ENCODE measurements at regions not wholly inside any gene's neighbourhood (a gene's known extent, or its start where the extent isn't known, plus 50 kb on each side); places are given as distances from the start of the nearest gene placed in this dataset.

DNA sequence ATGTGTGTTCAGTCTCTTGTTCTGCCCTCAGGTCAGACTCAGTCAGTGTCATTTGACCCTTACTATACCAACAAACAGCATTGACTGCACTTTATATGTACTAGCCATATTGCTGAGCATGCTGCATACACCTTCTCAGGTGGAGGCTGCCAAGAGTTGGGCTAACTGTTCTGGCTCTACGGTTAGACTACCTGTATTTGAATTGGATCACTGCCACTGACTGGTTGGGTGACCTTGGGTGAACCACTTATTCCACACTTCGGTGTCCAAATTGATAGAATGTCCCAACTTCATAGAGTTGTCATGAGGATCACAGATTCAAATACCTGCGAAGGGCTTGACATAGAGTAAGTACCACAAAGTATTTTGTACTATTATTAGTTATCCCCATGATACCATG is 91.2 kb upstream of the GPR50 start:
- Histone ChIP-seq H3K9me3 (no peaks in the 10 kb centered on the region), H3K4me2 (no peak overlapping the region), H3K4me3 (no peak overlapping the region), H3K27ac (no peak overlapping the region), H3K4me1 (0 out of 3 replicates have a peak, but pooled peaks cover 4% of the 10 kb centered on the region)
- FAIRE-seq (peak; percentile 39), ATAC-seq (no peak), DNase-seq (ENCODE audit: low read depth in 1 of 2, low spot score in 1 of 2) (no peak)
- ChIA-PET CTCF (interaction anchor here (1.4 to 7.3 kb wide), 2 partner anchors 13 to 314 kb away, joined by 4 to 223 read pairs; no protein-coding TSS in a partner anchor), POLR2A (no interaction called here)
- 39% methylated on average over 3 of the region's 3 CpGs for WGBS (ENCODE audit: missing lambda C conversion rate)
- TF ChIP-seq REST (IDR thresholded peaks at IDR 0.05) = no peak
- no peak for TF ChIP-seq NFE2L2 (conservative IDR thresholded peaks at IDR 0.05; ENCODE audit: low read length)
- no peak for TF ChIP-seq MAFK (IDR thresholded peaks at IDR 0.05; ENCODE audit: partially characterized antibody)
- TF ChIP-seq HOXB5 (CRISPR knock-in tag; IDR thresholded peaks at IDR 0.05) = no peak
- no peak for TF ChIP-seq RARB (CRISPR knock-in tag; IDR thresholded peaks at IDR 0.05)
- no peak for TF ChIP-seq JUN (IDR thresholded peaks at IDR 0.05)
- no peak for TF ChIP-seq RFX5 (IDR thresholded peaks at IDR 0.05)
- no peak for TF ChIP-seq ZC3H11A (IDR thresholded peaks at IDR 0.05)
- TF ChIP-seq SREBF2 (IDR thresholded peaks at IDR 0.05) = no peak
- no peak for TF ChIP-seq SMC3 (IDR thresholded peaks at IDR 0.05)

GRCh38 chrX:151088221-151088620 is 88.2 kb upstream of the GPR50 start:
- ChIA-PET POLR2A (no interaction called here), CTCF (interaction anchor here (2.0 kb wide), 1 partner anchor 316 kb away, joined by 6 read pairs; no protein-coding TSS in a partner anchor)
- no peak overlapping the region for H3K4me2 ChIP-seq
- 9% methylated on average over 3 of the region's 3 CpGs for WGBS (ENCODE audit: missing lambda C conversion rate)
- FAIRE-seq (no peak), DNase-seq (ENCODE audit: low read depth in 1 of 2, low spot score in 1 of 2) (no peak), ATAC-seq (no peak)
- TF ChIP-seq REST (IDR thresholded peaks at IDR 0.05) = no peak
- TF ChIP-seq PHF8 (IDR thresholded peaks at IDR 0.05; ENCODE audit: borderline replicate concordance, low read depth) = no peak
- no peak for TF ChIP-seq ESRRA (IDR thresholded peaks at IDR 0.05; ENCODE audit: borderline replicate concordance, low read length)
- no peak for TF ChIP-seq ZFP36 (IDR thresholded peaks at IDR 0.05; ENCODE audit: borderline replicate concordance, partially characterized antibody)
- no peak for TF ChIP-seq CHD4 (IDR thresholded peaks at IDR 0.05; ENCODE audit: borderline replicate concordance)
- no peak for TF ChIP-seq NPAS2 (CRISPR knock-in tag; IDR thresholded peaks at IDR 0.05; ENCODE audit: borderline replicate concordance)
- no peak for TF ChIP-seq RNF2 (IDR thresholded peaks at IDR 0.05; ENCODE audit: borderline replicate concordance, low read depth)
- TF ChIP-seq PBX3 (IDR thresholded peaks at IDR 0.05) = no peak
- TF ChIP-seq MAFK (IDR thresholded peaks at IDR 0.05; ENCODE audit: partially characterized antibody) = no peak
- no peak for TF ChIP-seq TFCP2L1 (CRISPR knock-in tag; IDR thresholded peaks at IDR 0.05)
- no peak for TF ChIP-seq BHLHE40 (IDR thresholded peaks at IDR 0.05; ENCODE audit: low read depth, low read length)
- TF ChIP-seq CHD2 (IDR thresholded peaks at IDR 0.05; ENCODE audit: low read length, partially characterized antibody) = no peak
- H3K9me3 ChIP-seq = no peaks in the 10 kb centered on the region
- no peak overlapping the region for H3K27ac ChIP-seq
- no peak overlapping the region for H3K4me3 ChIP-seq
- H3K4me1 ChIP-seq = no peaks in the 10 kb centered on the region
